WTC11 (cell line): ENCODE measurements at regions not wholly inside any gene's neighbourhood (a gene's known extent, or its start where the extent isn't known, plus 50 kb on each side); places are given as distances from the start of the nearest gene placed in this dataset.

ENCODE experiments used
- ATAC-seq: fragments of 200-7000 bp; cut with Tn5 transposase; 2 replicates; pipeline ENCODE4 v1.10.0; 2021; ENCODE audit warnings: mild to moderate bottlenecking, moderate library complexity
- CTCF ChIA-PET: fragments of 300-600 bp; sonication (Branson Sonifier 250); formaldehyde crosslinking; loops from one replicate; lab custom pipeline; 2021; ENCODE audit warnings: antibody characterized with exemption; lab: Charles Lee
- POLR2A ChIA-PET: fragments of 350-600 bp; sonication (Branson Sonifier 250); formaldehyde crosslinking; loops from one replicate; lab custom pipeline; 2021; ENCODE audit warnings: antibody characterized with exemption; lab: Charles Lee
- DNase-seq: peaks from one replicate; pipeline ENCODE4 v3.0.0; 2021; ENCODE audit warnings: low spot score
- H3K27ac Mint-ChIP-seq: 2 replicates; pipeline ENCODE4 v1.8.0; 2021; ENCODE audit warnings: mixed read lengths
- H3K27me3 Mint-ChIP-seq: 2 replicates; pipeline ENCODE4 v1.8.0; 2021; ENCODE audit warnings: low read depth, mild to moderate bottlenecking, moderate library complexity, mixed read lengths
- H3K36me3 Mint-ChIP-seq: 2 replicates; pipeline ENCODE4 v1.8.0; 2021; ENCODE audit warnings: mixed read lengths
- H3K4me1 Mint-ChIP-seq: 2 replicates; pipeline ENCODE4 v1.8.0; 2022; ENCODE audit warnings: mixed read lengths
- H3K4me3 Mint-ChIP-seq: 2 replicates; pipeline ENCODE4 v1.8.0; 2021; ENCODE audit warnings: mild to moderate bottlenecking, moderate library complexity, mixed read lengths
- H3K9me3 Mint-ChIP-seq: 2 replicates; pipeline ENCODE4 v1.8.0; 2021; ENCODE audit warnings: mixed read lengths
- ESRRA ChIP-seq: sonication (generic); formaldehyde crosslinking; IDR thresholded peaks from 2 replicates; pipeline ENCODE4 v1.8.1; 2022; ENCODE audit warnings: mild to moderate bottlenecking, missing genetic modification reagents, borderline replicate concordance
- FOXJ3 ChIP-seq: sonication (generic); formaldehyde crosslinking; IDR thresholded peaks from 2 replicates; pipeline ENCODE4 v1.9.0; 2021; ENCODE audit warnings: missing genetic modification reagents, mild to moderate bottlenecking, borderline replicate concordance
- FOXP1 ChIP-seq: sonication (generic); formaldehyde crosslinking; IDR thresholded peaks from 2 replicates; pipeline ENCODE4 v1.8.0; 2022; ENCODE audit warnings: missing genetic modification reagents, mild to moderate bottlenecking, moderate library complexity, borderline replicate concordance
- IRF2 ChIP-seq: sonication (generic); formaldehyde crosslinking; IDR thresholded peaks from 2 replicates; pipeline ENCODE4 v1.8.0; 2022; ENCODE audit warnings: low read depth, missing genetic modification reagents, borderline replicate concordance
- JUN ChIP-seq: sonication (generic); formaldehyde crosslinking; IDR thresholded peaks from 2 replicates; pipeline ENCODE4 v1.8.0; 2023; ENCODE audit warnings: mild to moderate bottlenecking, missing genetic modification reagents
- MYBL2 ChIP-seq: sonication (generic); formaldehyde crosslinking; IDR thresholded peaks from 2 replicates; pipeline ENCODE4 v1.8.1; 2023; ENCODE audit warnings: mild to moderate bottlenecking, moderate library complexity, missing genetic modification reagents
- NFYB ChIP-seq: sonication (generic); formaldehyde crosslinking; conservative IDR thresholded peaks from 2 replicates; pipeline ENCODE4 v1.8.0; 2022; ENCODE audit warnings: low read depth, missing genetic modification reagents
- OVOL2 ChIP-seq: fragments of 250-450 bp; sonication (Bioruptor Pico); IDR thresholded peaks from 2 replicates; pipeline ENCODE4 v1.9.0; 2021; ENCODE audit warnings: mild to moderate bottlenecking, borderline replicate concordance
- PRRX2 ChIP-seq: fragments of 250-450 bp; sonication (Bioruptor Pico); IDR thresholded peaks from 2 replicates; pipeline ENCODE4 v1.8.0; 2021; ENCODE audit warnings: mild to moderate bottlenecking
- RORB ChIP-seq: fragments of 250-450 bp; sonication (Bioruptor Pico); IDR thresholded peaks from 2 replicates; pipeline ENCODE4 v1.9.0; 2021; ENCODE audit warnings: mild to moderate bottlenecking
- SMAD3 ChIP-seq: sonication (generic); formaldehyde crosslinking; IDR thresholded peaks from 2 replicates; pipeline ENCODE4 v1.8.0; 2022; ENCODE audit warnings: missing genetic modification reagents, mild to moderate bottlenecking, borderline replicate concordance
- TEAD1 ChIP-seq: sonication (generic); formaldehyde crosslinking; IDR thresholded peaks from 2 replicates; pipeline ENCODE4 v1.8.0; 2022; ENCODE audit warnings: mild to moderate bottlenecking, missing genetic modification reagents
- TEAD4 ChIP-seq: sonication (generic); formaldehyde crosslinking; IDR thresholded peaks from 2 replicates; pipeline ENCODE4 v1.8.0; 2022; ENCODE audit warnings: mild to moderate bottlenecking, missing genetic modification reagents
- ZBTB21 ChIP-seq: sonication (generic); formaldehyde crosslinking; IDR thresholded peaks from 2 replicates; pipeline ENCODE4 v1.8.1; 2023; ENCODE audit warnings: mild to moderate bottlenecking, missing genetic modification reagents, borderline replicate concordance
- ZNF138 ChIP-seq: sonication (generic); formaldehyde crosslinking; conservative IDR thresholded peaks from 2 replicates; pipeline ENCODE4 v1.8.1; 2022; ENCODE audit warnings: mild to moderate bottlenecking, moderate library complexity, missing genetic modification reagents
- ZNF317 ChIP-seq: sonication (generic); formaldehyde crosslinking; IDR thresholded peaks from 2 replicates; pipeline ENCODE4 v1.8.1; 2023; ENCODE audit warnings: low read depth, mild to moderate bottlenecking, moderate library complexity, missing genetic modification reagents, borderline replicate concordance
- ZNF423 ChIP-seq: fragments of 250-450 bp; sonication (Bioruptor Pico); IDR thresholded peaks from 2 replicates; pipeline ENCODE4 v2.1.2; 2022; ENCODE audit warnings: mild to moderate bottlenecking, moderate library complexity
- TF ChIP-seq, protein P1 (sequence below): sonication (generic); formaldehyde crosslinking; IDR thresholded peaks from 2 replicates; pipeline ENCODE4 v1.8.1; 2023; ENCODE audit warnings: mild to moderate bottlenecking, missing genetic modification reagents, moderate library complexity
- TF ChIP-seq, protein P2 (sequence below): fragments of 250-450 bp; sonication (Bioruptor Pico); IDR thresholded peaks from 2 replicates; pipeline ENCODE4 v1.9.0; 2021; ENCODE audit warnings: mild to moderate bottlenecking, borderline replicate concordance
- TF ChIP-seq, protein P3 (sequence below): fragments of 250-450 bp; sonication (Bioruptor Pico); IDR thresholded peaks from 2 replicates; pipeline ENCODE4 v1.8.0; 2021; ENCODE audit warnings: mild to moderate bottlenecking
- TF ChIP-seq, protein P4 (sequence below): sonication (generic); formaldehyde crosslinking; IDR thresholded peaks from 2 replicates; pipeline ENCODE4 v1.8.1; 2023; ENCODE audit warnings: mild to moderate bottlenecking, missing genetic modification reagents, moderate library complexity
- TF ChIP-seq, protein P5 (sequence below): sonication (generic); formaldehyde crosslinking; IDR thresholded peaks from 2 replicates; pipeline ENCODE4 v1.8.1; 2022; ENCODE audit warnings: mild to moderate bottlenecking, moderate library complexity, missing genetic modification reagents
- TF ChIP-seq, protein P6 (sequence below): sonication (generic); formaldehyde crosslinking; IDR thresholded peaks from 2 replicates; pipeline ENCODE4 v1.8.1; 2023; ENCODE audit warnings: mild to moderate bottlenecking, missing genetic modification reagents, borderline replicate concordance

DNA sequence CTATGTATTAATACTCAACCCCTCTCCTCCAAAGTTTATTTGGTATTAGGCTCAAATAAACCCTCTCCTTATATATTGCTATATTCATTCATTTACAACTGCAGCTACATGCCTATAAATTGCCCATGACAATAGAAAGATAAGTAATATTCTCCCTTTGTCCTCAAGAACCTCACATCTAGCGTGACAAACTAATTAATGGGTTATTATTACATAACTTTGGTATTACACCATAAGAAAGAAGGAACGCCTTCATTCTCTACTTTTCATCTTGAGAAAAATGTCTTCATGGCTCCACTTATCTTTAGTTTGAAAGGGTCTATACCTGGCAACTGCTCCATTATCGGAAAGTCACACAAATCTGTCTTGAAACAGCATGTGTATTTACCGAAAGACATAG is 157.7 kb upstream of the RASGEF1B start:
- H3K4me1 Mint-ChIP-seq: peaks cover 27% of the 10 kb centered on the region
- DNase-seq (no peak), ATAC-seq (no peak)
- no peak overlapping the region for H3K4me3 Mint-ChIP-seq
- ChIA-PET POLR2A (no interaction called here), CTCF (interaction anchor here (0.9 kb wide), 1 partner anchor 59 kb away, joined by 3 read pairs; no protein-coding TSS in a partner anchor)
- TF ChIP-seq ESRRA (CRISPR knock-in tag) (no peak), ZNF138 (CRISPR knock-in tag) (no peak), FOXP1 (no peak), MYBL2 (CRISPR knock-in tag) (no peak), ZNF423 (CRISPR knock-in tag) (no peak), FOXJ3 (CRISPR knock-in tag) (no peak), JUN (no peak), ZBTB21 (CRISPR knock-in tag) (no peak), RORB (CRISPR knock-in tag) (no peak), NFYB (CRISPR knock-in tag) (no peak), IRF2 (CRISPR knock-in tag) (no peak)
- TF ChIP-seq, protein P1, sequence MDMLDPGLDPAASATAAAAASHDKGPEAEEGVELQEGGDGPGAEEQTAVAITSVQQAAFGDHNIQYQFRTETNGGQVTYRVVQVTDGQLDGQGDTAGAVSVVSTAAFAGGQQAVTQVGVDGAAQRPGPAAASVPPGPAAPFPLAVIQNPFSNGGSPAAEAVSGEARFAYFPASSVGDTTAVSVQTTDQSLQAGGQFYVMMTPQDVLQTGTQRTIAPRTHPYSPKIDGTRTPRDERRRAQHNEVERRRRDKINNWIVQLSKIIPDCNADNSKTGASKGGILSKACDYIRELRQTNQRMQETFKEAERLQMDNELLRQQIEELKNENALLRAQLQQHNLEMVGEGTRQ (CRISPR knock-in tag): no peak
- TF ChIP-seq, protein P2, sequence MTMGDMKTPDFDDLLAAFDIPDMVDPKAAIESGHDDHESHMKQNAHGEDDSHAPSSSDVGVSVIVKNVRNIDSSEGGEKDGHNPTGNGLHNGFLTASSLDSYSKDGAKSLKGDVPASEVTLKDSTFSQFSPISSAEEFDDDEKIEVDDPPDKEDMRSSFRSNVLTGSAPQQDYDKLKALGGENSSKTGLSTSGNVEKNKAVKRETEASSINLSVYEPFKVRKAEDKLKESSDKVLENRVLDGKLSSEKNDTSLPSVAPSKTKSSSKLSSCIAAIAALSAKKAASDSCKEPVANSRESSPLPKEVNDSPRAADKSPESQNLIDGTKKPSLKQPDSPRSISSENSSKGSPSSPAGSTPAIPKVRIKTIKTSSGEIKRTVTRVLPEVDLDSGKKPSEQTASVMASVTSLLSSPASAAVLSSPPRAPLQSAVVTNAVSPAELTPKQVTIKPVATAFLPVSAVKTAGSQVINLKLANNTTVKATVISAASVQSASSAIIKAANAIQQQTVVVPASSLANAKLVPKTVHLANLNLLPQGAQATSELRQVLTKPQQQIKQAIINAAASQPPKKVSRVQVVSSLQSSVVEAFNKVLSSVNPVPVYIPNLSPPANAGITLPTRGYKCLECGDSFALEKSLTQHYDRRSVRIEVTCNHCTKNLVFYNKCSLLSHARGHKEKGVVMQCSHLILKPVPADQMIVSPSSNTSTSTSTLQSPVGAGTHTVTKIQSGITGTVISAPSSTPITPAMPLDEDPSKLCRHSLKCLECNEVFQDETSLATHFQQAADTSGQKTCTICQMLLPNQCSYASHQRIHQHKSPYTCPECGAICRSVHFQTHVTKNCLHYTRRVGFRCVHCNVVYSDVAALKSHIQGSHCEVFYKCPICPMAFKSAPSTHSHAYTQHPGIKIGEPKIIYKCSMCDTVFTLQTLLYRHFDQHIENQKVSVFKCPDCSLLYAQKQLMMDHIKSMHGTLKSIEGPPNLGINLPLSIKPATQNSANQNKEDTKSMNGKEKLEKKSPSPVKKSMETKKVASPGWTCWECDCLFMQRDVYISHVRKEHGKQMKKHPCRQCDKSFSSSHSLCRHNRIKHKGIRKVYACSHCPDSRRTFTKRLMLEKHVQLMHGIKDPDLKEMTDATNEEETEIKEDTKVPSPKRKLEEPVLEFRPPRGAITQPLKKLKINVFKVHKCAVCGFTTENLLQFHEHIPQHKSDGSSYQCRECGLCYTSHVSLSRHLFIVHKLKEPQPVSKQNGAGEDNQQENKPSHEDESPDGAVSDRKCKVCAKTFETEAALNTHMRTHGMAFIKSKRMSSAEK: no peak
- TF ChIP-seq, protein P3, sequence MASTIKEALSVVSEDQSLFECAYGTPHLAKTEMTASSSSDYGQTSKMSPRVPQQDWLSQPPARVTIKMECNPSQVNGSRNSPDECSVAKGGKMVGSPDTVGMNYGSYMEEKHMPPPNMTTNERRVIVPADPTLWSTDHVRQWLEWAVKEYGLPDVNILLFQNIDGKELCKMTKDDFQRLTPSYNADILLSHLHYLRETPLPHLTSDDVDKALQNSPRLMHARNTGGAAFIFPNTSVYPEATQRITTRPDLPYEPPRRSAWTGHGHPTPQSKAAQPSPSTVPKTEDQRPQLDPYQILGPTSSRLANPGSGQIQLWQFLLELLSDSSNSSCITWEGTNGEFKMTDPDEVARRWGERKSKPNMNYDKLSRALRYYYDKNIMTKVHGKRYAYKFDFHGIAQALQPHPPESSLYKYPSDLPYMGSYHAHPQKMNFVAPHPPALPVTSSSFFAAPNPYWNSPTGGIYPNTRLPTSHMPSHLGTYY (CRISPR knock-in tag): no peak
- TF ChIP-seq, protein P4, sequence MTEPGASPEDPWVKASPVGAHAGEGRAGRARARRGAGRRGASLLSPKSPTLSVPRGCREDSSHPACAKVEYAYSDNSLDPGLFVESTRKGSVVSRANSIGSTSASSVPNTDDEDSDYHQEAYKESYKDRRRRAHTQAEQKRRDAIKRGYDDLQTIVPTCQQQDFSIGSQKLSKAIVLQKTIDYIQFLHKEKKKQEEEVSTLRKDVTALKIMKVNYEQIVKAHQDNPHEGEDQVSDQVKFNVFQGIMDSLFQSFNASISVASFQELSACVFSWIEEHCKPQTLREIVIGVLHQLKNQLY (CRISPR knock-in tag): no peak
- no peaks in the 10 kb centered on the region; the same call in 1 of the 2 replicates for H3K27me3 Mint-ChIP-seq
- H3K27ac Mint-ChIP-seq: no peak overlapping the region
- H3K9me3 Mint-ChIP-seq: no peaks in the 10 kb centered on the region
- no peaks in the 10 kb centered on the region for H3K36me3 Mint-ChIP-seq

DNA sequence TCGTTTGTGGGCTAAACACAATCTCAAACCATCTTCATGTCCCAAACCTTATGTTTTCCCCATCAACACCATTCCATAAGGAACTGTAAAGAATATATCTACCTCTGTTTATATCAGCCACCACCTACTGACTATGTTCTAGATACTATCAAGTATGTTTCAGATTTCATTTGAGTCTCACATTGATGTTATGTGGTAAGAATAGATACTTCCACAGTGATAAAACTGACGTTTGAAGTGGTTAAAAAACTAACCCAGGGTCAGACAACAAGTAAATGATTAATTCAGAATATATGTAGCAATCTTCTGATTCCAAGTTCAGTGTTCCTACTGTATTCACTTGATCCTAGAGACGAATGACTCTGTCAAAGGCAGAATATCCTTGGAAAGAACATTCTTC is 156.8 kb upstream of the RASGEF1B start:
- DNase-seq: no peak
- Mint-ChIP-seq H3K36me3 (no peaks in the 10 kb centered on the region), H3K27ac (no peak overlapping the region), H3K4me1 (peaks cover 24% of the 10 kb centered on the region), H3K27me3 (no peaks in the 10 kb centered on the region; the same call in 1 of the 2 replicates), H3K9me3 (no peaks in the 10 kb centered on the region), H3K4me3 (no peak overlapping the region)
- POLR2A ChIA-PET: no interaction called here
- no peak for ATAC-seq
- CTCF ChIA-PET: no interaction called here
- no peak for TF ChIP-seq SMAD3 (CRISPR knock-in tag)
- TF ChIP-seq, protein P5, sequence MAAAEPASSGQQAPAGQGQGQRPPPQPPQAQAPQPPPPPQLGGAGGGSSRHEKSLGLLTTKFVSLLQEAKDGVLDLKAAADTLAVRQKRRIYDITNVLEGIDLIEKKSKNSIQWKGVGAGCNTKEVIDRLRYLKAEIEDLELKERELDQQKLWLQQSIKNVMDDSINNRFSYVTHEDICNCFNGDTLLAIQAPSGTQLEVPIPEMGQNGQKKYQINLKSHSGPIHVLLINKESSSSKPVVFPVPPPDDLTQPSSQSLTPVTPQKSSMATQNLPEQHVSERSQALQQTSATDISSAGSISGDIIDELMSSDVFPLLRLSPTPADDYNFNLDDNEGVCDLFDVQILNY (CRISPR knock-in tag): no peak
- no peak for TF ChIP-seq TEAD1 (CRISPR knock-in tag)
- TF ChIP-seq TEAD4 (CRISPR knock-in tag): no peak
- TF ChIP-seq, protein P3 (CRISPR knock-in tag): no peak
- TF ChIP-seq RORB (CRISPR knock-in tag): no peak
- TF ChIP-seq ZNF317 (CRISPR knock-in tag): no peak
- TF ChIP-seq, protein P6, sequence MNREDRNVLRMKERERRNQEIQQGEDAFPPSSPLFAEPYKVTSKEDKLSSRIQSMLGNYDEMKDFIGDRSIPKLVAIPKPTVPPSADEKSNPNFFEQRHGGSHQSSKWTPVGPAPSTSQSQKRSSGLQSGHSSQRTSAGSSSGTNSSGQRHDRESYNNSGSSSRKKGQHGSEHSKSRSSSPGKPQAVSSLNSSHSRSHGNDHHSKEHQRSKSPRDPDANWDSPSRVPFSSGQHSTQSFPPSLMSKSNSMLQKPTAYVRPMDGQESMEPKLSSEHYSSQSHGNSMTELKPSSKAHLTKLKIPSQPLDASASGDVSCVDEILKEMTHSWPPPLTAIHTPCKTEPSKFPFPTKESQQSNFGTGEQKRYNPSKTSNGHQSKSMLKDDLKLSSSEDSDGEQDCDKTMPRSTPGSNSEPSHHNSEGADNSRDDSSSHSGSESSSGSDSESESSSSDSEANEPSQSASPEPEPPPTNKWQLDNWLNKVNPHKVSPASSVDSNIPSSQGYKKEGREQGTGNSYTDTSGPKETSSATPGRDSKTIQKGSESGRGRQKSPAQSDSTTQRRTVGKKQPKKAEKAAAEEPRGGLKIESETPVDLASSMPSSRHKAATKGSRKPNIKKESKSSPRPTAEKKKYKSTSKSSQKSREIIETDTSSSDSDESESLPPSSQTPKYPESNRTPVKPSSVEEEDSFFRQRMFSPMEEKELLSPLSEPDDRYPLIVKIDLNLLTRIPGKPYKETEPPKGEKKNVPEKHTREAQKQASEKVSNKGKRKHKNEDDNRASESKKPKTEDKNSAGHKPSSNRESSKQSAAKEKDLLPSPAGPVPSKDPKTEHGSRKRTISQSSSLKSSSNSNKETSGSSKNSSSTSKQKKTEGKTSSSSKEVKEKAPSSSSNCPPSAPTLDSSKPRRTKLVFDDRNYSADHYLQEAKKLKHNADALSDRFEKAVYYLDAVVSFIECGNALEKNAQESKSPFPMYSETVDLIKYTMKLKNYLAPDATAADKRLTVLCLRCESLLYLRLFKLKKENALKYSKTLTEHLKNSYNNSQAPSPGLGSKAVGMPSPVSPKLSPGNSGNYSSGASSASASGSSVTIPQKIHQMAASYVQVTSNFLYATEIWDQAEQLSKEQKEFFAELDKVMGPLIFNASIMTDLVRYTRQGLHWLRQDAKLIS (CRISPR knock-in tag): no peak
- TF ChIP-seq OVOL2 (CRISPR knock-in tag): no peak
- no peak for TF ChIP-seq PRRX2 (CRISPR knock-in tag)
- no peak for TF ChIP-seq FOXP1
